ENCODE measurements at regions not wholly inside any gene's neighbourhood (a gene's known extent, or its start where the extent isn't known, plus 50 kb on each side); places are given as distances from the start of the nearest gene placed in this dataset.

DNA sequence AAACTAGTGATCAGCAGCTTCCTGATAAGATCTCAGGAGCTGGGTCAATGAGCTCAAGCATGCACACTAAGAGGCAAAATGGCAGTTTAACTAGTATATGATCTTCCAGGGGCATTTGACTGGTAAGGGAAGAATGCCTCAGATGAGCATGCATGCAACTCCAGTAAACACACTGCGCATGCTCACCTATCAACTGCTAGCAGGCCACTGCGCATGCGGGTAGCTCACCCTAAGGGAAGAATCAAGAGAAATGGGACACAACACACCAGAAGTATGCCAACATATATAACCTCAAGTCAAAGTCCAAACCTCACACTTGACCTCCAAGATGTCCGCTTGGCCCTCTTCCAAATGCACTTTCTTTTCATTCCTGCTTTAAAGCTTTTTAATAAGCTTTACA is 1004.0 kb downstream of the ADGRL3 start:
- POLR2A ChIA-PET, result no interaction called here
- no peak for DNase-seq (ENCODE audit: low read depth, low spot score)
- BruUV-seq (replicated peaks), result no TSS peak

DNA sequence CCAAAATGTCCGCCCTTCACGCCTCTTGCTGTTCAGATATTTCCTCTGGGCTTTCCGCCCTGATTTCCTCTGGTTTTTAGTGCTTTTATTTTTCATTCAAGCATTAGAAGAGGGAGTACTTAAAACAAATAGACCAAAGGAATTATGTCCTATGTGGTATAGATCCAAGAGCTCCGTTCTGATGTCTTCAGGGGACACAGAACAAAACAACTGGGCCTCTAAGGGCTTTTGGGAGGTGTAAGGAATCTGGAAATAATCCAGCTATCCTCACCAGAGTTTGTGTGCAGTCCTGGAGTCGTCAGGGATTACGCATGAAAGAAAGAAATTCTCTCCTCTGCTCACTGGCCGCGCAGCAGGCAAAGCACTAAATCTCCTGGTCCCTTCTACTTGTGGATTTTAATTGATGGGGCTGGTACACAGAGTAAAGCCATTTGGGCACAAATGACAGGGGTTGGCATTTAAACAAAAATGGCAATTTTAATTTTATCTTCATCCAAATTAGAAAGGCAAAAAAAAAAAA is 999.2 kb downstream of the ADGRL3 start:
- no peak overlapping the region for H3K27ac ChIP-seq (ENCODE audit: low read length)
- TF ChIP-seq TCF7L2 (IDR thresholded peaks at IDR 0.05; ENCODE audit: low read depth, low read length) (no peak), POLR2AphosphoS5 (IDR thresholded peaks at IDR 0.05; ENCODE audit: low read depth, low read length) (no peak), SIN3A (IDR thresholded peaks at IDR 0.05; ENCODE audit: borderline replicate concordance, insufficient read depth, low read depth, low read length) (no peak)
- TF ChIP-seq, protein P1, sequence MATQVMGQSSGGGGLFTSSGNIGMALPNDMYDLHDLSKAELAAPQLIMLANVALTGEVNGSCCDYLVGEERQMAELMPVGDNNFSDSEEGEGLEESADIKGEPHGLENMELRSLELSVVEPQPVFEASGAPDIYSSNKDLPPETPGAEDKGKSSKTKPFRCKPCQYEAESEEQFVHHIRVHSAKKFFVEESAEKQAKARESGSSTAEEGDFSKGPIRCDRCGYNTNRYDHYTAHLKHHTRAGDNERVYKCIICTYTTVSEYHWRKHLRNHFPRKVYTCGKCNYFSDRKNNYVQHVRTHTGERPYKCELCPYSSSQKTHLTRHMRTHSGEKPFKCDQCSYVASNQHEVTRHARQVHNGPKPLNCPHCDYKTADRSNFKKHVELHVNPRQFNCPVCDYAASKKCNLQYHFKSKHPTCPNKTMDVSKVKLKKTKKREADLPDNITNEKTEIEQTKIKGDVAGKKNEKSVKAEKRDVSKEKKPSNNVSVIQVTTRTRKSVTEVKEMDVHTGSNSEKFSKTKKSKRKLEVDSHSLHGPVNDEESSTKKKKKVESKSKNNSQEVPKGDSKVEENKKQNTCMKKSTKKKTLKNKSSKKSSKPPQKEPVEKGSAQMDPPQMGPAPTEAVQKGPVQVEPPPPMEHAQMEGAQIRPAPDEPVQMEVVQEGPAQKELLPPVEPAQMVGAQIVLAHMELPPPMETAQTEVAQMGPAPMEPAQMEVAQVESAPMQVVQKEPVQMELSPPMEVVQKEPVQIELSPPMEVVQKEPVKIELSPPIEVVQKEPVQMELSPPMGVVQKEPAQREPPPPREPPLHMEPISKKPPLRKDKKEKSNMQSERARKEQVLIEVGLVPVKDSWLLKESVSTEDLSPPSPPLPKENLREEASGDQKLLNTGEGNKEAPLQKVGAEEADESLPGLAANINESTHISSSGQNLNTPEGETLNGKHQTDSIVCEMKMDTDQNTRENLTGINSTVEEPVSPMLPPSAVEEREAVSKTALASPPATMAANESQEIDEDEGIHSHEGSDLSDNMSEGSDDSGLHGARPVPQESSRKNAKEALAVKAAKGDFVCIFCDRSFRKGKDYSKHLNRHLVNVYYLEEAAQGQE (IDR thresholded peaks at IDR 0.05; ENCODE audit: insufficient read depth in 1 of 2, low read depth in 2 of 2, low read length in 1 of 2), result no peak
- TF ChIP-seq, protein P2, sequence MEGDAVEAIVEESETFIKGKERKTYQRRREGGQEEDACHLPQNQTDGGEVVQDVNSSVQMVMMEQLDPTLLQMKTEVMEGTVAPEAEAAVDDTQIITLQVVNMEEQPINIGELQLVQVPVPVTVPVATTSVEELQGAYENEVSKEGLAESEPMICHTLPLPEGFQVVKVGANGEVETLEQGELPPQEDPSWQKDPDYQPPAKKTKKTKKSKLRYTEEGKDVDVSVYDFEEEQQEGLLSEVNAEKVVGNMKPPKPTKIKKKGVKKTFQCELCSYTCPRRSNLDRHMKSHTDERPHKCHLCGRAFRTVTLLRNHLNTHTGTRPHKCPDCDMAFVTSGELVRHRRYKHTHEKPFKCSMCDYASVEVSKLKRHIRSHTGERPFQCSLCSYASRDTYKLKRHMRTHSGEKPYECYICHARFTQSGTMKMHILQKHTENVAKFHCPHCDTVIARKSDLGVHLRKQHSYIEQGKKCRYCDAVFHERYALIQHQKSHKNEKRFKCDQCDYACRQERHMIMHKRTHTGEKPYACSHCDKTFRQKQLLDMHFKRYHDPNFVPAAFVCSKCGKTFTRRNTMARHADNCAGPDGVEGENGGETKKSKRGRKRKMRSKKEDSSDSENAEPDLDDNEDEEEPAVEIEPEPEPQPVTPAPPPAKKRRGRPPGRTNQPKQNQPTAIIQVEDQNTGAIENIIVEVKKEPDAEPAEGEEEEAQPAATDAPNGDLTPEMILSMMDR (IDR thresholded peaks at IDR 0.05), result no peak
- intact Hi-C loops (cut with micrococcal nuclease; ENCODE audit: unreplicated experiment) (no loop called here), in situ Hi-C loops (cut with HindIII; ENCODE audit: low pct_unique_long_range_greater_than_20kb, low sequenced_read_pairs) (no loop called here)
- H3K27me3 ChIP-seq (ENCODE audit: control insufficient read depth, insufficient read depth, low read length), result no peaks in the 10 kb centered on the region
- no peaks in the 10 kb centered on the region for H3K36me3 ChIP-seq (ENCODE audit: control insufficient read depth, insufficient read depth, low read length)
- CTCF ChIA-PET, result no interaction called here
- H3K4me3 ChIP-seq (ENCODE audit: low read depth in 2 of 2, low read length in 2 of 2), result no peak overlapping the region
- POLR2A ChIA-PET, result no interaction called here
- ATAC-seq (no peak), DNase-seq (ENCODE audit: low read depth, low spot score) (no peak)
- H3K9me3 ChIP-seq (ENCODE audit: control insufficient read depth, insufficient read depth, low read depth, low read length), result no peaks in the 10 kb centered on the region
- no TSS peak for BruUV-seq (replicated peaks)
- H3K4me1 ChIP-seq (ENCODE audit: control insufficient read depth, insufficient read depth, low read length), result no peaks in the 10 kb centered on the region

More for the DNA sequence above, 1004.0 kb downstream of the ADGRL3 start:
- TF ChIP-seq, protein P2 (IDR thresholded peaks at IDR 0.05), result no peak
- TF ChIP-seq, protein P1 (IDR thresholded peaks at IDR 0.05; ENCODE audit: insufficient read depth in 1 of 2, low read depth in 2 of 2, low read length in 1 of 2), result no peak
- TF ChIP-seq SIN3A (IDR thresholded peaks at IDR 0.05; ENCODE audit: borderline replicate concordance, insufficient read depth, low read depth, low read length), result no peak
- no peak for TF ChIP-seq TCF7L2 (IDR thresholded peaks at IDR 0.05; ENCODE audit: low read depth, low read length)
- TF ChIP-seq POLR2AphosphoS5 (IDR thresholded peaks at IDR 0.05; ENCODE audit: low read depth, low read length), result no peak
- Histone ChIP-seq H3K4me3 (ENCODE audit: low read depth in 2 of 2, low read length in 2 of 2) (no peak overlapping the region), H3K36me3 (ENCODE audit: control insufficient read depth, insufficient read depth, low read length) (no peaks in the 10 kb centered on the region), H3K27me3 (ENCODE audit: control insufficient read depth, insufficient read depth, low read length) (no peaks in the 10 kb centered on the region), H3K9me3 (ENCODE audit: control insufficient read depth, insufficient read depth, low read depth, low read length) (no peaks in the 10 kb centered on the region), H3K27ac (ENCODE audit: low read length) (no peak overlapping the region), H3K4me1 (ENCODE audit: control insufficient read depth, insufficient read depth, low read length) (no peaks in the 10 kb centered on the region)
- intact Hi-C loops (cut with micrococcal nuclease; ENCODE audit: unreplicated experiment), result no loop called here
- in situ Hi-C loops (cut with HindIII; ENCODE audit: low pct_unique_long_range_greater_than_20kb, low sequenced_read_pairs), result no loop called here
- ATAC-seq, result no peak
- CTCF ChIA-PET, result no interaction called here

Data from Panc1 (cell line).